GM08714 (cell line): ENCODE measurements at regions not wholly inside any gene's neighbourhood (a gene's known extent, or its start where the extent isn't known, plus 50 kb on each side); places are given as distances from the start of the nearest gene placed in this dataset.

Experiments
- H3K4me3 ChIP-seq: fragments of 200-500 bp; sonication (Bioruptor generic); 2 replicates; pipeline ENCODE4 v1.5.1; 2014; ENCODE audit warnings: mild to moderate bottlenecking, low read length, inconsistent platforms
- ZNF274 ChIP-seq: IDR thresholded peaks from 2 replicates; pipeline ENCODE4 v1.6.1; 2012; ENCODE audit warnings: mild to moderate bottlenecking, low read depth, low read length

GRCh38 chr4:112979881-112980421 lies 69.5 kb upstream of the ANK2 start:
- no peak overlapping the region for H3K4me3 ChIP-seq
- TF ChIP-seq ZNF274, result no peak

- TF ChIP-seq ZNF274, result no peak
These were observed 66.8 kb upstream of the ANK2 start for GRCh38 chr4:112982680-112983079.

GRCh38 chr4:112994732-112995464 lies 54.6 kb upstream of the ANK2 start:
- no peak for TF ChIP-seq ZNF274
- no peak overlapping the region for H3K4me3 ChIP-seq

More at GRCh38 chr4:112982680-112983079, 66.8 kb upstream of the ANK2 start:
- H3K4me3 ChIP-seq, result no peak overlapping the region
